Skin epidermis (tissue), 12 donors: ENCODE measurements at regions not wholly inside any gene's neighbourhood (a gene's known extent, or its start where the extent isn't known, plus 50 kb on each side); places are given as distances from the start of the nearest gene placed in this dataset.
"Not testable (repeated sequence)": the region's sequence is repeated elsewhere in the genome, so short reads cannot be mapped to it uniquely, and the experiment has no call there.

Experiments used
- H3K27ac ChIP-seq, 21 experiments: fragments of 200-600 bp; sonication (generic) in 11 of 21; one replicate each; pipeline ENCODE4 v1.5.0; 2020; ENCODE audit warnings: mild to moderate bottlenecking in 3 of 21, inconsistent platforms in 2 of 21, moderate library complexity in 2 of 21
- H3K4me3 ChIP-seq, 7 experiments: fragments of 200-600 bp; sonication (generic) in 2 of 7; one replicate each; pipeline ENCODE4 v1.5.0; 2020; ENCODE audit warnings: inconsistent platforms in 2 of 7, mild to moderate bottlenecking in 2 of 7, moderate library complexity in 1 of 7

DNA sequence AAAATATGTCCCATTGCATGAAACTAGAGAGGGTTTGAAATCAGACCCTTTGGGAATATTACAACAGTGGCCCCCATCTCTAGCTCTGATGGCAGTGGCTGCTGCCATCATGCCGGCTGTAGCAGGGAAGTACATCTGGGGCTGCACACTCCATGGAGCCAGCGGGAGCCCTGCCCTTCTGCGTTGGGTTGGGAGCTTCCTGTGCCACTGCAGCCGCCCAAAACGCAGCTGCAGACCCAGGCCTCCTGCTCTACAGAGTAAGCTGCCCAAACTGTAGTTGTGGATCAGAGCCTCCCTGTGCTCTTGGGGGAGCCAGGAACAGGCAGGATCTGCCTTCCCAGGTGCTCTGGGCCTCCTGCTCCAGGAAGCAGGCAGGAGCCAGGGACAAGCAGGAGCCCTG, 450.0 kb downstream of the HS3ST3B1 start:
- Histone ChIP-seq H3K4me3 (no peak overlapping the region), H3K27ac (no peak overlapping the region)

DNA sequence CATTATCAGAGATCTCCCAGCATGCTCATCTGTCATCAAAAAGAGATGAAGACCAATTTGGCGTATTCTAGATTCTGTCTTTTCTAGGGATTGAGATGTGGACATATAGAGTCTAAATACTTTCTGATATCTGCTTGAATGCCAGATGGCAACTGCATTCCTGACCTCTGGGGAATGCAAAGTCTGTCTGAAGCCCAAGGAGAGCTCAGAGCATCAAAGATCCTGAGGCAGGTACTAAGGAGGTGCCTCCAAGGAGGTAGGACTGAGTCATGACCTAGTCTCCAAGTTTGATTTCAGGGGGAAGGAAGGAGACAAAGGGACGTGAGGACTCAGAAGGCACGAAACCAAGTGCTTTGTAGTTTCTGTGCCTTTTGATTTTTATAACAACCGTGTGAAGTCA, 448.4 kb downstream of the HS3ST3B1 start:
- Histone ChIP-seq H3K4me3 (no peak overlapping the region), H3K27ac (no peak overlapping the region)

DNA sequence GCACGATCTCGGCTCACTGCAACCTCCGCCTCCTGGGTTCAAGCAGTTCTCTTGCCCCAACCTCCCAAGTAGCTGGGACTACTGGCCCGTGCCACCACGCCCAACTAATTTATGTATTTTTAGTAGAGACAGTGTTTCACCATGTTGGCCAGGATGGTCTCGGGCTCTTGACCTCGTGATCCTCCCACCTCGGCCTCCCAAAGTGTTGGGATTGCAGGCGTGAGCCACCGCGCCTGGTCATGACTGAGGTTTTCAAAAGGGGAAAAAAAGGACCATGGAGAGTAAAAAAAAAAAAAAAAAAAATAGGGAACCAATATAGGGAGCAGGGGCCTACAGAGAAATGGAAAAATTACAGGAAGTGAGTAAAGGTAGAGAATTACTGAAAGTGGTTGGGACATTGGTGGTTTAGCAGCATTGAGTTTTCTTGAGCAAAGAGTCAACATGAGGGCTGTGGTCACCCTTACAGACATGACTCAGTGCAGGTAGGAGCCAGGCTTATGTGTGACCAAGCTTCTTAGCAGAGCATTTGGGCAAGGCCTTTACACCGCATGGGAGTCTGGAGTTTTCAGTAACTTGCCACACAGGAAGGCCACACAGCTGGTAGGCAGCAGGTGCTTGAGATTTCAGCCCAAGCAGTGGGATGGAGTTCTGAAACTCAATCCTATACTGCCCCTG, 447.3 kb downstream of the HS3ST3B1 start:
- no peak overlapping the region for H3K4me3 ChIP-seq
- H3K27ac ChIP-seq = no peak overlapping the region

DNA sequence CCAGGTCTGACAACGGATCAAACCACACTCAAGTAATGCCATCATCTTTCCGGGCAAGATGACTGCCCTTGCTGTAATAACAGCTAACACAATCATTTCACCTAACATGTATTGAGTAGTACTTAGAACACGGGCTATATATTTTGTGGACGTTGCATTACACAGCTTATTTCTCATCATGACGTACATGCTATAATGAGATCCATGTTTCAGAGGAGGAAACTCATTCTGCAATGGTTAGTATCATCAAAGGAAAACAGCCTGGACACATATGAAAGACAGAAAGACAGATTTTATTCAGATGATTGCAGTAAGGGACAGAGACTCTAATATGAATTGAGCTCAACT, 446.7 kb downstream of the HS3ST3B1 start:
- Histone ChIP-seq H3K27ac (no peak overlapping the region), H3K4me3 (no peak overlapping the region)

DNA sequence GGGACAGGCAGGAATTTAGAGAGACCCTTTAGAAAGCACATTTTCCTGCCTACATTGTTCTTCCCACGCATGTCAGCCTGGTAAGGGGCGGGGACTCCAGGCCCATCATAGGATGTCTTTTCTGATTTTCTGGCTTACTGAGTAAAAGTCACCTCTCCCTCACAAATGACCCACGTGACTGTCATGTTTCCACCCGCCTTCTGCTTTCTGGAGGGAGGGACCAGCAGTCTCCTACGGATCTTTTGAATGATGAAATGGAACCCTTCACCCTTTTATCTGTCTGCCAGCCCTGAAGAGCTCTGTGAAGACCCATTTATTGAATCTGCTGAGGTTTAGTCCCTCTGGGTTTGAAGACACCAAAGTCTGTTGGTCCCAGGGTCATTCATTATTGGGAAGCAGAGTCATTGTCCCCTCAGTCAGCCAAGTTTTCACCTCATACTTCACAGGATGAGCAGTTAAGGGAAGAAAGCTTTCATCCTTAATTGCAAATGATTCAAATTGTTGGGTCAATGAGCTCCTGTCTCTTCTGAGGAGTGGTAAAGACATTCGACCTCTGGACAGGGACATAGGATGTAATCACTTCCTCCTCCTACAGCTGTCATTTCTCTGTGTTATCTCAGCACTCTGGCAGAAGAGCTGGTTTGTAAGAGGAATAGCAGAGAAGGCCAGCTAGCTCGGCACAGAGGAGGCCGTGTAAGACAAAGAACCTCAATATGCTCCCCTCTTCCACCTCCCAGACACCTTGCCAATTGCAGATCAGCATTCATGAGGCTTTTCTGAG, 446.1 kb downstream of the HS3ST3B1 start:
- Histone ChIP-seq H3K27ac (peak overlapping the region in 1 of 21 experiments; percentile 9), H3K4me3 (no peak overlapping the region)

DNA sequence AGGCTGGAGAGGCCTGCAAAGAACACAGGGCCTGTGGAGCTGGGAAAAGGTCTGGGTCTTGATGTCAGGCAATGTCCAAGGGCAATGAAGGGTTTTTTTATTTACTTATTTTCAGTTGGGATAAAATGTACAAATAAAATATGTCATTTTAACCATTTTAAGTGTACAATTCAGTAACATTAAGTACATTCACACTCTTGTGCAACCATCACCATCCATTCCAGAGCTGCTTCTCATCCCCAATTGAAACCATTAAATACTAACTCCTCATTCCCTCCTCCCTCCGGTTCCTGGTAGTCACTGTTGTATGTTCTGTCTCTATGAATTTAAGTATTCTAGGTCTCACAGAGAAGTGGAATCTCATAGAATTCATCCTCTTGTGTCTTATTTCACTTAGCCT, 444.7 kb downstream of the HS3ST3B1 start:
- Histone ChIP-seq H3K27ac (peak overlapping the region in 1 of 21 experiments; percentile 37), H3K4me3 (no peak overlapping the region)

DNA sequence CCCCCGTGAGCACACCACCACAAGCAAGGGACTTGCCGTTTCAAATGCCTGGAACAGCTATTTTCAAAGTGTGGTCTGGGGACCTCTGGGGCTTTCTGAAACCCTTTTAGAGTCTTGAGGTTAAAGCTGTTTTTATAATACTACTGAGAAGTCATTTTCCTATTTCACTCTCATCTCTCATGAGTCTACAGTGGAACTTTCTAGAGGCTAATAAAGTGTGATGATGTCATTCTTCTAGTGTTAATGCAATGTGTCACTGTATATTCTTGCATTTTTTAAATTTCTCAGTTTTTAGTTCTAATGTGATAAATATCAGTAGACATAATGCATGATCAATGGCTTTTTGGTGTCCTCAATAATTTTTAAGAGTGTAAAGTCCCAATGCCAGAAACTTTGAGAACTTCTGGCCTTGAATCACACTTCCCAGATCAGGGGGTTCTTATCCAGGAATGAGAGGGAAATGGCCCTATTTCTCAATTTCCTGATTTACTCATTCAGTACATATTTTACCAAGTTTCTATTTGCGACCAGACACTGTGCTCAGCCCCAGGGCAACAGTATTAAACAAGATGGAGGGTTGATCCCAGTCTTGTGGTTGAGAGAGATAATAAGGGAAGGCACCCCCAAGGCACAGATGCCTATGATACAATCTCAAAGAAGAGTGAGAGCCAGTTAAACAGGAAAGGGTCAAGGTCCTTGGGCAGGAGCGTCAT, 444.0 kb downstream of the HS3ST3B1 start:
- H3K27ac ChIP-seq = peak overlapping the region in 1 of 21 experiments; percentile 37

DNA sequence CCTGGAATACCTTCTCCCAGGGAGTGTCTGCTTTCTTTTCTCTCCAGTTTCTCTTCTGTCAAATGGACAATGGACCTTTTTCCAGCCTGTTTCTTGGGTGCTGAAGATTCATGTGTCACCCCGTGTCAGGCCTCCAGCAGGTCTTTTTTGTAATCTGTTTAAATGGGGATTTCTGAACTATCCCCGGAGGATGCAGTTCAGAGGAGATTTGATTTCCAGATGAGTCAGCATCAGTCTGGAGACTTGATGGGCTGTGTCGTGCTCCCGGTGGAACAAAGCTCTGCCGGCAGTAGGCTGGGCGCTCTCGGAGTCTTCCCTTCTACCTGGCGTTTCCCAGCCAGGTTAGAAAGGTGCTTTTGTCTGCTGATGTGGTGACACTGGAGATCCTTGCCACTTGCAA, 440.6 kb downstream of the HS3ST3B1 start:
- Histone ChIP-seq H3K4me3 (no peak overlapping the region), H3K27ac (no peak overlapping the region)

More for the DNA sequence above, 444.0 kb downstream of the HS3ST3B1 start:
- H3K4me3 ChIP-seq = no peak overlapping the region

DNA sequence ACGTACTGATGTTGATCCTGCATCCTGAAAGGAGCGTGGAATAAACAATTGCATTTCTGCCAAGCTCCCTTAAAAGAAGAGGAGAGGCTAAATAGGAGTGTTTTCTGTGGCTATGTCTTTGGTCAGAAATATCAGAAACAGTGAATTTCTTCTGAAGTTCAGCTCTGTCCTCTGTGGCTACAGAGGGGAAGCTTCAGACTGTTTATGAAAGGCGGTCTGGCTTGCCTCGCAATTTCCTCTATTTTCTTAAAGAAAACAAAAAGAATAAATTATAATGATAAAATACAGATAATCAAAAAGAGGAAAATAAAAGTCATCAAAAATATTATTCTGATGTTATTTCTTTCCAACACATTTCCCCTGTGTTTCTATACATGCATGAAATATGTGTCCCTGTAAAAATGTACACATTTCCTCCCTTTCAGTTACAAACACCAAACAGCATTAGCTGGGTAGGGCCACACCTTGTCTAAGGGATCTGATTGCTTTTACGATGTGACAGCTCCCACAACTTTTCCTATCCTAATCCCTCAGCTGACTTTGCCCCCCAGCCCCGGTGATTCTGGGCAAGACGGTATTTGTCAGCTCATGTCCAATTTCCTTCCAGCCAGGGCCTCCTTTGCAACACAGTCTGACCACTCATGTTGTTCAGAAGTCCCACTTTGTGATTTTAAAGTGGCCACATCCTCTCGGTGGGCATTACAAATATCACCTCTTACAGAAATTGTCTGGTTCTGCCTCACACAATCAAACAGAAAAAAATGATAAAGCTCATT, 439.0 kb downstream of the HS3ST3B1 start:
- Histone ChIP-seq H3K27ac (no peak overlapping the region), H3K4me3 (no peak overlapping the region)

DNA sequence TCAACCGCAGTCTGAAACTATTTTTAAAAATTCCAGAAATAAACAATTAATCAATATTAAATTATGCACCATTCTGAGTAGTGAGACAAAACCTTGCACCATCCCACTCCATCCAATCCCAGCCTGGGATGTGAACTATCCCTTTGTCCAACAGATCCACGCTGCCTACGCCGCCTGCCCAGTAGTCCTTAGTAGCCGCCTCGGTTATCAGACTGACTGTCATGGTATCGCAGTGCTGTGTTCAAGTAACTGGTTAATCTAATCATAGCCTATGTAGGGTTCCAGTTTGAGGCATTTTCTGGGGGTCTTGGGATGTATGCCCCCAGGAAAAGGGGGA, 437.7 kb downstream of the HS3ST3B1 start:
- H3K27ac ChIP-seq = peak overlapping the region in 7 of 21 experiments; percentile 6 to 54 (median 34)

DNA sequence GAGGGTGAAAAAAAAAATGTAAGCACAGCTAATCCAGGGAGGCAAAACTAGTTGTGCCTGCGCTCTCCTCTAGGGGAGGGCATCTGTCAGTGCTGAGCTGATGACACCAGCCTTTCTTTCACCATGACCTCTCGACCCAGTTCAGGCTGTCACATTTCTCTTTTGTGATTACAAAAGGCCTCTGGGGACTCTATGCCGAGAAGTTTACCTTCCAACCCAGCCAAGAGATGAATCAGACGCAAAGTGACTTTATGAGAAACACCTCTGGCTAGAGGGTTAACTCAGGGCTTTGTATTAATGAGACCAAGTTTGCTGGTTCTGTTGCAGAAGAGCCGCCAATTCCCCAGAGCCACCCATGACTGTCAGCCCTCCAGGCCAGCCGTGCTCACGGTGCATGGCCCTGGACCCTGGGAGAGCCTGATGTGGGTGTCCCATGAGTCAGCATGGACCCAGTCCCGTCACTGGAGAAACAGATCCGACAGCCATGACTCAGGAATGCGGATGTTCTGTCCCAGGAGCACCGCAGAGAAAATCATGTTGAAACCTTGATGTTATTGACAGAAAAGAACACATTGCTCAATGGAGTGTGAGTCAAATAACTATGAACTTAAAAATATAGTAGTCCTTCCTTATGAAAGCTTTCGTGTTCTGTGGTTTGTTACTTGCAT, 437.2 kb downstream of the HS3ST3B1 start:
- Histone ChIP-seq H3K4me3 (no peak overlapping the region), H3K27ac (peak overlapping the region in 7 of 21 experiments; percentile 14 to 60 (median 32))

More for the DNA sequence above, 437.7 kb downstream of the HS3ST3B1 start:
- no peak overlapping the region for H3K4me3 ChIP-seq

DNA sequence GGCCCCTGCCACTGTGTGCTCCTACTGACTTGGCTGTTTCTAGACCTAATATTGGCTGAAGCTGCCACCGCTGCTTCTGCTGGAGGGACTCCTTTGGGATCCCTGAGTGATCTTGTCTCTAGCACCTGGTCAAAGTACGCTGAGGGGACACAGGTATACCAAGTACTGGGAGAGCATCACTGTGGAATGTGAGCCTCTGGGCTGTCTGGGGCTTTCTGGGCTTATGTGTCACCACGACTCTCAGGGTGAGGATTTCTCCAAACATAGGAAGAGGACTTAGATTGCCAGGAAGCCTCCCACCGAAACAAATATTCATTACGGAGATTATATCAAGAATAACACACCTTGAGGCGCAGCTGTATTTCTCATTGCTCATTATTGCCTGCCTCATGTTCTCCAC, 435.8 kb downstream of the HS3ST3B1 start:
- H3K27ac ChIP-seq = no peak overlapping the region

DNA sequence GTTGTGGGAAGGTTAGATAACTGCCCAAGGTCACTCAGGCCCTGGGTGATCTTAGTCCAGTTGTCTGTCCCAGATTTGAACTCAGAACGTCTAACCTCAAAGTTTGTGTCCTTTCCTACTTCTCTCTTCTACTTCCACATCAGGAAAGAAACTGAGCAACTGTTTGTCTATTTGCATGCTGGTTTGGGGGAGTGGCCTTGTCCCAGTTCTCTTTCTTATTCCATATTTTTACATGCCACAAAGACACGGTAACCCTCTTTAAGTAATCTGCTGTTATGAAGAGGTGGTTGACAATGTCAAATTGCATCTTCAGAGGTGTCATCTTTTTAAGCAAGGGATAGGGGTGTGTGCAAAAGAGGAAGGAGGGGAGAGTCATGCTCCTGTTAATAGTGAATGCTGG, 432.5 kb downstream of the HS3ST3B1 start:
- Histone ChIP-seq H3K4me3 (no peak overlapping the region), H3K27ac (no peak overlapping the region)

More for the DNA sequence above, 435.8 kb downstream of the HS3ST3B1 start:
- H3K4me3 ChIP-seq = no peak overlapping the region

DNA sequence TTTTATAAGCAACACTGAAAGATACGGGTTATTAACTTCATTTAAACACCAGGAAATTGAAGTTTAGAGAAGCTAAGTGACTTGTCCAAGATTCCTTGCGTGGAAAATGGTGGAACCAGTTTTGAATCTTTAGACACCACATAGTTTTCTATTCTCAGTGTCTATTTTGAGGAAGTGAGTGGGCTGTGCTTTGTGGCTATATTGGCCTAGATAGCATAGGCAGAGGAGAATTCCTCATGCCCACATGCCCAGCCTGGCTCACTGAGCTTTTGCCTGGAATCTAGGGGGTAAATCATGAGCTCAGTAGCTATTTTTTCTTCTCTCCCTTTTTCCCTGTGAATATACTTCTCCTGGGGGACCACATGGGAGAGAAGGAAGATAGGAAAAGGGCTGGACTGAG, 431.3 kb downstream of the HS3ST3B1 start:
- Histone ChIP-seq H3K27ac (no peak overlapping the region), H3K4me3 (no peak overlapping the region)

DNA sequence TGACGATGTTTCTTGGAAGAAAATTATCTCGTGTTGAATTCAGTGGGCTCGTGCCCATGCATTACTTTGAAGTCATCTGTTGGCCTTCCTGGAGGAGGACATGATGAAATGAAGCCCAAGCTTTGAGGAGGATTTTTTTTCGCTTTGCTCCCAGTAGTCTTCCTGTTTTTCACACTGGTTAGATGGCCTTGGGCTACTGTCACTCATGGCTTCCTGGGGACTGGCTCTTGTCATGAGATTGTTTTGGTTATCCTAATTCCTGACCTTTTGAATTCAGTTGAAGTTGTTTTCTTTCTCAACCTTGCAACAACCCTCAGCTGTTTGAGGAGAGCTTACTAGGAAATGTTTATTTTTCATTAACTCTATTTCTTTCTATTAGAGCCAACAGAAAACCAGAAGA, 430.7 kb downstream of the HS3ST3B1 start:
- H3K4me3 ChIP-seq = no peak overlapping the region
- H3K27ac ChIP-seq = no peak overlapping the region

DNA sequence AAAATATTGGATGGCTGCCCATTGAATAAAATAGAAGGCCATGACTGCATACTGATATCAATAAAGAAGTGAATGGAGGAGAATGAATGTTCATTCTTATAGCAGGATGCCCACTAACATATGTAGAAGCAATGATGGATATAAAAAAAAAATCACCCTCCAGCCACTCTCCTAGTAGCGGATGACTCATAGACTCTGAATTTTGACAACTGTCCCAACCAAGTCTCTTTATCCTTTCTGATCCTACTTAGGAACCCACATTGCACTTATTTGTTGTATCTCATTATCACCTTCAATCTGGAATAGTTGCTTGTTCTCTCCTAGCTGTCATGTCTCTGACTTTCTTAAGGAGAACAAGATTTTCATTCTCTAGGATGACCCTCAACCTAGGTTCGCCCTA, 429.9 kb downstream of the HS3ST3B1 start:
- Histone ChIP-seq H3K27ac (no peak overlapping the region), H3K4me3 (no peak overlapping the region)

DNA sequence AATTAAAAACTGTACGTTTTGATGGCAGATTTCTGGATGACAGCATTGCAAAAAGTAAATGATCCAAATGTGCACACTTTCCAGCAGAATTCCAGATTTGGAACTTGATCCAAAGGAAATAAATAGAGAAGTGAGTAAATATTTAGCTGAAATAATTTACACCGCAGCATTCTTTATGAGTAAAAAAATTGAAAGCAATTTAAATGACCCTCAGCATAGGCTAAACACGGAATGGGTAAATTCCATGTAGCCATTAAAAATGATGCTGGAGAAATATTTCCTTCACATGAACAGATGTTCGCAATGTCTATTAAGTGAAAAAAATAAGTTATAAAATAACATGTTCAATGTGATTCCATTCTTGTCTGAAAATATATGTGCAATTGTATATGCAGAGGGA, 424.8 kb downstream of the HS3ST3B1 start:
- Histone ChIP-seq H3K27ac (no peak overlapping the region), H3K4me3 (no peak overlapping the region)

DNA sequence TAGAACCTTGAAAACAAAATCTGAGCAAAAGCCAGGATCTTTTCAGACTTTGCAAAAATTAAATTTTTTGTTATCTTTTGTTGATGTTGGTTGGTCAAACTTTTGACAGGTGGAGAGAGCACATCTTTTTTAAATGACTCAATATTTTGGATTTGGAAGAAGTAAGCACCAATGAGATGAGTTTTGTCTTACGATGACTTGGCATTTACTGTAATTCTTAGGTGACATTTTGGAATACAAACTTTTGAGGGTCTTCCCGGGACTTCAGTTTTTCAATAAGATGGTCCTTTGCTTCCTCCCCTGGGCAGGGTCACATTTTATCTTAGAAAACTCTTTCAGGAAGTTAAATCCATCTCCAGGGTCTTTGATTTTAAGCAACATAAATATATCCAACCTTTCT, 423.9 kb downstream of the HS3ST3B1 start:
- Histone ChIP-seq H3K4me3 (no peak overlapping the region), H3K27ac (no peak overlapping the region)

DNA sequence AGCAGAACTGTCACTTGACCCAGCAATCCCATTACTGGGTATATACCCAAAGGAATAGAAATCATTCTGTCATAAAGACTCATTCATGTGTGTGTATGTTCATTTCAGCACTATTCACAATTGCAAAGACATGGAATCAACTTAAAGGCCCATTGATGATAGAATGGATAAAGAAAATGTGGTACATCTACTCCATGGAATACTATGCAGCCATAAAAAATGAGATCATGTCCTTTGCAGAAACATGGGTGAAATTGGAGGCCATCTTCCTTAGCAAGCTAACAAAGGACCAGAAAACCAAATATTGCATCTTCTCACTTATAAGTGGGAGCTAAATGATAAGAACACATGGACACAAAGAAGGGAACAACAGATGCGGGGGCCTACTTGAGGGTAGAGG, 422.5 kb downstream of the HS3ST3B1 start:
- not testable (repeated sequence) for H3K4me3 ChIP-seq, H3K27ac ChIP-seq

DNA sequence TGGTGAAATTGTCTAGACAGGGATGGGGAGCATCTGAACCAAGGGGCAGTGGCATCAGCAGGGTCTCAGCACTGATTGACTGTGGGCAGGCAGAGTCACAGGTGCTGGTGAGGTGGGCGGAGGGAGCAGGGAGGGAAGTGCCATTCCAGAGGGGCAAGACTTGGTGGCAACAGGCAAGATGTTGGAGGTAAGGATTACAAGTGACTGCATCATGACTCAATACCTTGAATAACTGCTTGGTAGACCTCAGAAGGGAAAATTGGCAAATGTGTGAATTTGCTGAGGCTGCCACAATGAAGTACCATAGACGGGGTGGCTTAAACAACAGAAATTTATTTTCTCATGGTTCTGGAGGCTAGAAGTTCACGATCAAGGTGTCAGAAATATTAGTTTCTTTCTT, 419.1 kb downstream of the HS3ST3B1 start:
- H3K4me3 ChIP-seq = no peak overlapping the region
- no peak overlapping the region for H3K27ac ChIP-seq
